HG02610 (cell line): ENCODE measurements at regions not wholly inside any gene's neighbourhood (a gene's known extent, or its start where the extent isn't known, plus 50 kb on each side); places are given as distances from the start of the nearest gene placed in this dataset.

Source experiments
- ATAC-seq: cut with Tn5 transposase; IDR thresholded peaks from one replicate; pipeline ENCODE4 v1.9.1; 2021; ENCODE audit warnings: mild to moderate bottlenecking, moderate library complexity; ENCODE audit not compliant: unreplicated experiment

- ATAC-seq = no peak
These were observed 51.0 kb upstream of the DSC1 start for GRCh38 chr18:31213641-31214040.

- ATAC-seq = no peak
These were observed 54.6 kb upstream of the DSC1 start for GRCh38 chr18:31217038-31217849.

- no peak for ATAC-seq
These were observed 56.2 kb upstream of the DSC1 start for GRCh38 chr18:31218671-31219383.

DNA sequence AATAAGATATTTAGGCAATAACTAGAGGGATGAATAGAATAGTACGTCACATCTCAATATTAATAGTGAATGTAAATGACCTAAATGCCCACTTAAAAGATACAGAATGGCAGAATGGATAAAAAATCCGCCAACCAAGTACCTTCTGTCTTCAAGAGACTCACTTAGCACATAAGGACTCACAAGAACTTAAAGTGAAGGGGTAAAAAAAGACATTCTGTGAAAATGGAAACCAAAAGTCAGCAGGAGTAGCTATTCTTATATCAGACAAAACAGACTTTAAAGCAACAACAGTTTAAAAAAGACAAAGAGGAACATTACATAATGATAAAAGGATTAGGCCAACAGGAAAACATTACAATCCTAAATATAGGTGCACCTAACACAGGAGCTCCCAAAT is 56.7 kb upstream of the DSC1 start:
- no peak for ATAC-seq

GRCh38 chr18:31223371-31223770 is 60.7 kb upstream of the DSC1 start:
- no peak for ATAC-seq

GRCh38 chr18:31225668-31226067 is 63.0 kb upstream of the DSC1 start:
- no peak for ATAC-seq

GRCh38 chr18:31227497-31228229 is 65.0 kb upstream of the DSC1 start:
- no peak for ATAC-seq

DNA sequence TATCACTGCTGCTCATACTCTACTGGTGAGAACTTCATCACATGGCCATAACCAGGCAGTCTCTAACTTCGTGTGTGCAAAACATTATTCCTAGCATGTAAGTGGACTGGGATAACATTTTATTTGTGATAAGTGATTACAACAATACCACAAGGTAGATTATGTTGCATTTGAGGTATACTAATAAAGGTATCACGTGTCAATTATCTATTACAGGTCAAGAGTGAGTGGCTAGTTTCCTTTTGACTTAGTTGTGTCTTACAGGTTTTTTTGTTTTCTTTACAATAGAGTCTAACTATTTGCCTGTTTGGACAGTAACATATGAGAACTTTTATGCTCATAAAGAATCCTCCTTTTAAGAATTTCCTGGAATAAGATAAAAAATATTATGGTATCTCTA is 67.2 kb upstream of the DSC1 start:
- ATAC-seq = peak; percentile 41

- ATAC-seq = peak; percentile 82
These were observed 67.8 kb upstream of the DSC1 start for GRCh38 chr18:31230495-31230894.

- no peak for ATAC-seq
These were observed 69.4 kb upstream of the DSC1 start for GRCh38 chr18:31232013-31232412.

GRCh38 chr18:31232775-31233424 is 70.2 kb upstream of the DSC1 start:
- ATAC-seq = no peak

- no peak for ATAC-seq
These were observed 71.1 kb upstream of the DSC1 start for GRCh38 chr18:31233621-31234275.

DNA sequence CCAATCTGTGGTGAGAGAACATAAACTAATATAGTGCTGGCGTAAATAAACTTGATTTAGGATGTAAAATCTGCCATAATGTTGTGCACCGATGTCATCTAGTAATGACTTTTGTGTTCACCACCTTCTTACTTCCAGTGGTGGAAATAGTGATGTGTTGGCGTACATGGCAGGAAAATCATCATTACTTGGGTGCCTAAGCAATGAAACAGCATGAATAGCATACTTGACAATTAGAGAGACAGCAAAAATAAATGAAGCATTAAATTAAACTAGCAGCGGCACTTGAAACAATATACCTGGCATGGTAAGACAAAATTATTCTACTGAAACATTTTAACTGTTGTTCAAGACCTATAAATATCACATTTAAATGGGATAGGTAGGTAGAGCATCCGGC is 73.2 kb upstream of the DSC1 start:
- no peak for ATAC-seq

DNA sequence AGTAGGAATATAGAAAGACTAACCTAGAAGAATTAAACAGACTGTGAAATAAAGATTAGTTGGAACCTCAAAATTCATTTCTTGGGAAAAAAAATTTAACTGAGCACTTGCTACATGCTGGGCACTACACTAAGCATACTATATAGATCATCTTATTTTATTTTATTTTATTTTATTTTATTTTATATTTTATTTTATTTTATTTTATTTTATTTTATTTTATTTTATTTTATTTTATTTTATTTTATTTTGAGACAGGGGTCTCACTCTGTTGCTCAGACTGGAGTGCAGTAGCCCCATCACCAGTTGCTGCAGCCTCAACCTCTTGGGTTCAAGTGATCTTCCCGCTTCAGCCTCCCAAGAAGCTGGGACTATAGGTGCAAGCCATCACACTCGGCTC is 74.5 kb upstream of the DSC1 start:
- no peak for ATAC-seq

DNA sequence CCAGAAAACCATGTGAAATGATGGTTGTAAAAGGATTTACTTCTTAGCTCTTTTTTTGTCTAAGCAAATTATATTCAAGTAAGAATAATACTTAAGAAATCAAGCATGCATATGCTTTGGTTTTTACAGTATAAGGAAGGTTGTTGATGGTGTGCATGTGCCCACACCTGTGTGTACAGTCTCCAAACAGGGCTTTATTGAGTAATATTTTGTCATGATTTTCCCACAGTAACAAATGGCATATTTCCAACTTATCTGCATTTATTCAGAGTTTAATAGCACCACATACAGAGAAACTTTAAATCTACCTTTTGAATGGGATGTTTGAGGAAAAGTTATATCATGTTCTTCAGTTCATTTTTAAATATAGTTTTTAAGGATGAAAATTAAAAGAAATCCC is 76.5 kb upstream of the DSG1 start:
- no peak for ATAC-seq

- no peak for ATAC-seq
These were observed 76.0 kb upstream of the DSG1 start for GRCh38 chr18:31241900-31242409.

DNA sequence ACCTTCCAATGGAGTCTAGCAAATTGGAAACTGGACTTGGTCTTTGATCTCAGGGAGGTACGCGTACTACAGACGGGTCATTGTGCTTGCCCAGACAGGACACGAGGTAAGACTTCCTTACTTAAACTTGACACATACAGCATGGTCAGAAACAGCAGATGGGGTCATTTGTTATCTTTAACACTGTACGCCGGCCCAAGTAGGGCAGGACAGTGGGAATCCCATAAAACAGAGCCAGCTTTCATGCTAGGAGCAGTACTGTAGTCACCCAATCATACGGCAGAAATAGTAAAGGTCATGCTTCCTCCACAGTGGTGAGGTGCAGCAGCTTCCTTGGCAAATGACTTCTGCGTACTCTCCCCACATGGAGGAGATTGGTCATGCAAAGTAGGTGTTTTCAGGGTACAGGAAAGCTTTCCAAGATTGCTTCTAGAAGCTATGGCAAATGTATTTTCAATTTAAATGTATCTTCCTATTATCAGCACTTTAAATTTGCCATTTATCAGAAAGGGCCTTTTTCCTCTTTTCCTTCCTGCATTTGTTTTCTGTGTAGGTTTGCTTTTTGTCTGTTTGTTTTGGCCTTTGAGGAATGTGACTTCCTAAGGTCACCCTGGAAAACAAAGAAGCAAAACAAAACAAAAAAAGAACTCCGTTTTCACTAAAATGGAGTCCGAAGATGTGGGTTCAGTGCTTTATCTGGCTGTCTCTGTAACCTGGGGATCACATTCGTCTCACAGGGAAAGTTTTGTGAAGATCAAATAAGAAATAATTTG is 74.0 kb upstream of the DSG1 start:
- ATAC-seq = no peak

DNA sequence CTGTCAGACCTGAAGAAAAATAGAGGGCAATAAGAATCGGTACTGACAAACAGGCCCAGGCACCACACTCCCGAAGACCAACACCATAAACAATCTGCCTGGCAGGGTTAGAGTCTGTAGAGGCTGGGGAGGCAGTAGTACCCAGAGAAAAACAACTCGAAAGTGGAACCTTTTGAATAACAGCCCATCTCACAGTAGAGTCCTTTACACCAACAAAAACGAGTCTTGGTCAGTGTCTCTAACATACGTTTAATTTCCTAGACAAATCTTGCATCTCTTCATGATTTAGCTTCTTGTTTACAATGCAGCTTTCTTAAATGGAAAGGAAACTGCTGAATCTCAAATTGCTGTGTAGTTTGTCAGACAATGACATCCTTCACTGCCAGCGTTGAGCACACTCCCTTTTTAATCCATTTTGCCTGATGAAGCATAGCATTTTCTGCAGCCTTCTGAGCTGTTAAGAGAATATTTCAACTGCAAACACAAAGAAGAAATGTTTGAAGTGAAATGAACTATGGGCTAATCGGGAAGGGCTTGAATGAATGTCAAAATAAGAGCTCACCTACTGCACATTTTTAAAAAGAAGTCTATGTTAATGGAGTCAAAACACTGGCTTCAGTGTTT is 73.1 kb upstream of the DSG1 start:
- ATAC-seq = no peak

GRCh38 chr18:31245820-31246219 is 72.1 kb upstream of the DSG1 start:
- ATAC-seq = no peak
